AG10803 (cell line): ENCODE measurements at regions not wholly inside any gene's neighbourhood (a gene's known extent, or its start where the extent isn't known, plus 50 kb on each side); places are given as distances from the start of the nearest gene placed in this dataset.

Experiments used
- DNase-seq: peaks from one replicate; pipeline ENCODE4 v3.0.0; 2010; ENCODE audit warnings: low read depth
- H3K4me3 ChIP-seq: 2 replicates; pipeline ENCODE4 v1.5.1; 2011; ENCODE audit warnings: mild to moderate bottlenecking, low read length, control low read depth
- CTCF ChIP-seq: conservative IDR thresholded peaks from 2 replicates; pipeline ENCODE4 v1.5.1; 2011; ENCODE audit warnings: mild to moderate bottlenecking, low read length, control low read depth, inconsistent platforms

DNA sequence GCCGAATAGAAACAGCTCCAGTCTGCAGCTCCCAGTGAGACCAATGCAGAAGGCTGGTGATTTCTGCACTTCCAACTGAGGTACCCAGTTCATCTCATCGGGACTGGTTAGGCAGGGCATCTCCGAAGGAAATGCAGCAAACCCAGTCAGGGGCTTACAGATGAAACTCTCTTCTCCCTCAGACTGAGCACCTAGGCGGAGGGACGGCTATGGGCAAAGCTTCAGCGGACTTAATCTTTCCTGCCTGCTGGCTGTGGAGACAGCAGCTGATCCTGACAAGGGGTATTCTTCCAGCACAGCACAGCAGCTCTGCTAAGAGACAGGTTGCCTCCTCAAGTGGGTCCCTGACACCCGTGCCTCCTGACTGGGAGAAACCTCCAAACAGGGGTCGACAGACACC, 330.9 kb downstream of the DNAH5 start:
- no peak overlapping the region for H3K4me3 ChIP-seq
- DNase-seq, result no peak
- no peak for TF ChIP-seq CTCF

DNA sequence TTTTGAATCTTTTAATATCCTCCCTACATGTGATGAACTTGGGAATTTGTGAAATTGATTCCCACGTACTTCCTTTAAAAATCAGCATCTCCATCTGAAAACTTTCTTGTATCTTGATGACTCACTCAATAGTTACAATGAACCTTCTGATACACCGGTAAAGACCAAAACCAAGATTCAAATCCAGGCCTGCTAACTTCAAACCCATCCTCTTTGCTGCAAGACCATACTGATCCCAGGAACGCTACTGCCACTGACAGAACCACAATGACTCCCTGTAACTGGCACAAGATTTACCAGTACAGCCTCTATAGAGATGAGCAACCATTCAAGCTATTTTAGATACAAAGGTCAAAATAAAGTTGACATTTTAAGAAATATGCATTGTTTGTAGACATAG, 332.9 kb downstream of the DNAH5 start:
- TF ChIP-seq CTCF, result no peak
- H3K4me3 ChIP-seq, result no peak overlapping the region
- DNase-seq, result no peak

- no peak overlapping the region for H3K4me3 ChIP-seq
- no peak for TF ChIP-seq CTCF
- no peak for DNase-seq
These were observed 335.0 kb downstream of the DNAH5 start for GRCh38 chr5:13609504-13609903.

GRCh38 chr5:13606051-13606450, 338.4 kb downstream of the DNAH5 start:
- no peak for TF ChIP-seq CTCF
- no peak for DNase-seq
- no peak overlapping the region for H3K4me3 ChIP-seq

GRCh38 chr5:13601112-13601511, 343.4 kb downstream of the DNAH5 start:
- H3K4me3 ChIP-seq, result no peak overlapping the region
- DNase-seq, result peak; percentile 61
- TF ChIP-seq CTCF, result no peak

GRCh38 chr5:13595978-13596377, 348.5 kb downstream of the DNAH5 start:
- H3K4me3 ChIP-seq, result no peak overlapping the region
- TF ChIP-seq CTCF, result no peak
- no peak for DNase-seq

DNA sequence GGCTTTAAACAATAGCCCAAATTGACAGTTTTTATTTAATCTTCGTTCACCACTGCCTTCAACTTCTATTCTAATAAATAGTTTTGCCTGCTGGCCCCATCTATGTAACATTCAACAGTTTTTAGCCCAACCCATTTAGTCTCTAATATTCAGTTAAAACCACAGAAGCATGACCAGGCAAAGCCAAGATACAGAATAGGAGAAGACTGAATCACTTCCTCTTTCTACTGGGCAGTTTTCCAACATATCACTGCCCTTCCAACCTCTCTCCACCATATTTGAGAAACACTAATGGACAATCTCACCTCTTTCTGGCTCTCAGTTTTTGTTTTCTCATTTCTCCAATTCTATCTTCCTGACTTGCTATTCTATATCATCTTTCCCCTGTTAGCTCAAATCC, 352.9 kb downstream of the DNAH5 start:
- TF ChIP-seq CTCF, result no peak
- peak; percentile 80 for DNase-seq
- H3K4me3 ChIP-seq, result no peak overlapping the region
